T-helper 2 cell treated with Interferon-gamma antibody and Interleukin-4, amounts not matched to agents 5 μg/mL and 100 μg/mL, for 36 hours (primary cell): ENCODE measurements at regions not wholly inside any gene's neighbourhood (a gene's known extent, or its start where the extent isn't known, plus 50 kb on each side); places are given as distances from the start of the nearest gene placed in this dataset.
"Not testable (repeated sequence)": the region's sequence is repeated elsewhere in the genome, so short reads cannot be mapped to it uniquely, and the experiment has no call there.

Experiments
- DNase-seq: peaks from one replicate; pipeline ENCODE4 v3.0.0; 2021; ENCODE audit warnings: low spot score
- H3K27ac Mint-ChIP-seq: one replicate; pipeline ENCODE4 v1.8.0; 2021; ENCODE audit warnings: mild to moderate bottlenecking, mixed read lengths
- H3K27me3 Mint-ChIP-seq: one replicate; pipeline ENCODE4 v1.8.0; 2021; ENCODE audit warnings: low read depth, mixed read lengths
- H3K36me3 Mint-ChIP-seq: one replicate; pipeline ENCODE4 v1.8.0; 2021; ENCODE audit warnings: low read depth, mixed read lengths
- H3K4me1 Mint-ChIP-seq: one replicate; pipeline ENCODE4 v1.8.0; 2021; ENCODE audit warnings: low read depth, mixed read lengths
- H3K4me3 Mint-ChIP-seq: one replicate; pipeline ENCODE4 v1.8.0; 2022; ENCODE audit warnings: mild to moderate bottlenecking, moderate library complexity, mixed read lengths
- H3K9me3 Mint-ChIP-seq: one replicate; pipeline ENCODE4 v1.8.0; 2021; ENCODE audit warnings: mixed read lengths

DNA sequence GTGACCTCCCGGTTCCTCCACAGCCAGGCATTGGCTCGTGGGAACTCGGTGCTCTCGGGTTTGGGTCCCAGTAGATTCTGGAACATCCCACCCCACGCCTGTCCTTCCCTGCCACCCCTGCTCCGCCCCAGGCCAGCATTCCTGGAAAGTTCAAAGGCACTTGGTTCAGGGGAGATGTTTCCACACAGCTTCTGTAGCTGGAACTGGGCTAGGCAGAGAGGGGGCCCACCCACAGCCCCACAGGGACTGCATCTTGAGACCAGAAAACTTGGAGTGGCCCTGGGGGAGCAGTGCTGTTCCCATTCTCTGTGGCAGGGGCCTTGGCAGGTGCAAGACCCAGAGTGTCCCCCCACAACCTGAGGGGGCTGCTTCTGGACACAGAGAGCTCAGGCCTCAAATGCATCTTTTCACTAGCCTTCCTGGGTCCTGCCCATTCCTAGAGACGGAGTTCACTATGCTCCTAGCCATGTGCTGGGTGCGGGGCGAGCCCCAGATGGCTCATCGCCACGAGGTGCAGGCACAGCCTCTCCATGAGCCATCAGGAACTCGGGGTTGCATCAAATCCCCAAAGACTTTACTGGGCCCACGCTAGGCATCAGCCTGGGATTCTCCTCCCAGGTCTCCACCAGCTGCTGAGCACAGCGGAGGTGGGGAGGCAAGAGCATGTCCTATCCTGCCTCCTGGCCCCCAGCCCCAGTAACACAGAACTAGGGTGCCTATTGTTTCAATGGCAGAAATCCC is 68.7 kb downstream of the ZFP36L2 start:
- Mint-ChIP-seq H3K27ac (peak overlapping the region; percentile 99), H3K9me3 (no peaks in the 10 kb centered on the region), H3K4me1 (peaks cover 44% of the 10 kb centered on the region), H3K27me3 (no peaks in the 10 kb centered on the region), H3K36me3 (no peaks in the 10 kb centered on the region), H3K4me3 (peak overlapping the region; percentile 79)
- DNase-seq: no peak

DNA sequence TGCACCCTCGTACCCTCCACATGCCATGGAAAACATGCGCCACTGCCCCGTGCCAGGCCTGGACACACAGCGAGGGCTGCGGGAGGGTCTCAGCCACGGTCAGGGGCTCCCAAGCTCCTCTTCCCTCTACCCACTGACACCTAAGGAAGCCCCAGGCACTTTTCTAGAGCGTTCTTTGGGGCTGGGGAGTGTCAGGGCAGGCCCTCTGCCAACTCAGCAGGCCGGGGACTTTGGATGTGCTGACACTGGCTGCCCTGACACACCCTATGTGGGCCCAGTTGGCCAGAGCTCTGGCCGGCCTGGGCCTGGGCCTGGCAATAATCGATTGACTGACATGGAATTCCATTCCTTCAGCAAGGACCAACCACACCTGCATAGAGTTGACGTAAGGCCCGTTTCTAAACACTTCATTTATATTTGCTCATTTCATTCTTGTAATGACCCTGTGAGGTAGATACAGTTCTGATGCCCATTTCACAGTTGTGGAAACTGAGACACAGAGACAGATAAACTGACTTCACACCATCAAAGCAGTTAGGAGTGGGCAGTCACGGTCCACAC is 70.5 kb downstream of the ZFP36L2 start:
- H3K27me3 Mint-ChIP-seq: no peaks in the 10 kb centered on the region
- H3K27ac Mint-ChIP-seq: peak overlapping the region; percentile 23
- H3K36me3 Mint-ChIP-seq: no peaks in the 10 kb centered on the region
- no peaks in the 10 kb centered on the region for H3K9me3 Mint-ChIP-seq
- no peak for DNase-seq
- peaks cover 44% of the 10 kb centered on the region for H3K4me1 Mint-ChIP-seq
- no peak overlapping the region for H3K4me3 Mint-ChIP-seq

DNA sequence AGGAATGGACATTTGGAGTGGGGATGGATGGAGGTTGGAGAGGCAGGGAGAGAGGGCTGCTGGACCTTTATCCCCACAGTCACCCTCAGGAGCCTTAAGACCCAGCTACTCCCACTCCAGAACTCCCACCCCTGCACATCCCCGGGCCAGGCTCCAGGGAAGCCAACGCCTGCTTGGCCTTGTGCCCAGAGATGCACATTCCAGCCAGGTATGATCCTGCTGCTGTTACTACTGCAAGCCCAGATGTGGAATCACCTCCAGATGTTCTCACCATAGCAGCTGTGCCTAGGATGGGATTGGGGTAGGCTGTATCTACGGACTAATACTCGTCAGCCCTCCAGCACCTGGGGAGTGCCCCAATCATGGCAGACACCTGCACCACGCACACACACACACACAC is 71.7 kb downstream of the ZFP36L2 start:
- Mint-ChIP-seq H3K27ac (peak overlapping the region; percentile 62), H3K9me3 (no peaks in the 10 kb centered on the region), H3K4me1 (peaks cover 44% of the 10 kb centered on the region), H3K4me3 (no peak overlapping the region), H3K36me3 (no peaks in the 10 kb centered on the region), H3K27me3 (no peaks in the 10 kb centered on the region)
- DNase-seq: no peak

DNA sequence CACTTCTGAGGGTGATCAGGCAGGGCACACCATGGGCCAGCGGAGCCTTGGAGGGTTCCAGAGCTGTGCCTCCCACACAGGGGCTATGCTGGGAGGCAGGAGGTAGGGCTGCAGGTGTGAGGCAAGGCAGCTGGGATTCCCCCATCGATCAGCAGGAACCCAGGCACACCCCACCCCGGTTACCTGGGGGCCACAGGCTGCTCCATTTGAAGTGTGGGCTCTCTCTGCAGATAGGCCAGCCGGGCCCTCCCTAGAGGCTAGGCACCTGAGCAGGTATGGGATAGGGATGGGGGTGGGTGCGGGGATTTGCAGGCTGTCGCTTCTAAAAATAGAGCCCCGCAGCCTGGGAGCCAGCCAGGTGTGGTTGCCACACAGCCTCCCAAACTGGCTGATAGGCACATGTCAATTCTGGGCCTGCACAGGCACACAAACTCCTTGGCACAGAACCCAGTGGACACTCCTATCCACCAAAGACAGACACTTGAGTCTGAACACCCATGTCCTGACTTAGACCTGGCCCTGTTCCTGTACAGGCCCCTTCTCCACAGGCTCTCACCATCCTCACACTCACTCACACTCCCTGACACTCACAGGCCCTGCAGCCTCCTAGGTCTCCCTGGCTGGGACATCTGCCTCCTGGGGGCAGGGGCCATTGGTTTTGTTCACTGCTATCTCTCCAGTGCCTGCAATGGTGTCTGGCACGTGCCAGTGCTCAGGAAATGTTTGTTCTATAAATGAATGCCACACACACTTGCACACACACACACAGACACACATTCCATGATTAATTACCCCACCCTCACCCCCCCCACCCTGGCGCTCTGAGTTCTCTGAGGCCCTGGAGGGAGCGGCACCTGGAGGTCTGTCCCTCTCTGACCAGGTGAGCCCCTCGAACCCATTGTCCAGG is 73.4 kb downstream of the ZFP36L2 start:
- no peak overlapping the region for H3K27ac Mint-ChIP-seq
- no peaks in the 10 kb centered on the region for H3K27me3 Mint-ChIP-seq
- peaks cover 39% of the 10 kb centered on the region for H3K4me1 Mint-ChIP-seq
- H3K9me3 Mint-ChIP-seq: no peaks in the 10 kb centered on the region
- DNase-seq: no peak
- H3K4me3 Mint-ChIP-seq: no peak overlapping the region
- H3K36me3 Mint-ChIP-seq: peaks cover 2% of the 10 kb centered on the region

DNA sequence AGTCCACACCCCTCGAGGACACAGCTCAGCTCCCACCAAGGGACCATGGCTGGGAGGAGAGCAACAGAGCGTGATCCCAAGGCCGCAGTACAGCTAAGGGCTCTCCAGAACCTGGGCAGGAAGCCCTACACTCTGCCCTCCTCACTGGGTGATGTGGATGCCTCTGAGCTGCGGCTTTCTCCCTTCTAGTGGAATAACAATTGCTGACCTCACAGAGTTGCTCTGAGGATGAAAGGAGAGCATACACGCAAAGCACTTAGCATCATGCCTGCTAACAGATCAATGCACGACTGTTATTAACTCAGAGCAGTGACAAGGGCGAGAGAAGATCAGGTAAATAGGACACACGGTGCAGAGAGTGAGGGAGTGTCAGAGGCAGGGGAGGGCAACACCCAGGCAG is 74.2 kb downstream of the ZFP36L2 start:
- Mint-ChIP-seq H3K9me3 (no peaks in the 10 kb centered on the region), H3K36me3 (peaks cover 2% of the 10 kb centered on the region), H3K4me3 (no peak overlapping the region), H3K4me1 (peaks cover 40% of the 10 kb centered on the region), H3K27me3 (no peaks in the 10 kb centered on the region), H3K27ac (no peak overlapping the region)
- DNase-seq: no peak

DNA sequence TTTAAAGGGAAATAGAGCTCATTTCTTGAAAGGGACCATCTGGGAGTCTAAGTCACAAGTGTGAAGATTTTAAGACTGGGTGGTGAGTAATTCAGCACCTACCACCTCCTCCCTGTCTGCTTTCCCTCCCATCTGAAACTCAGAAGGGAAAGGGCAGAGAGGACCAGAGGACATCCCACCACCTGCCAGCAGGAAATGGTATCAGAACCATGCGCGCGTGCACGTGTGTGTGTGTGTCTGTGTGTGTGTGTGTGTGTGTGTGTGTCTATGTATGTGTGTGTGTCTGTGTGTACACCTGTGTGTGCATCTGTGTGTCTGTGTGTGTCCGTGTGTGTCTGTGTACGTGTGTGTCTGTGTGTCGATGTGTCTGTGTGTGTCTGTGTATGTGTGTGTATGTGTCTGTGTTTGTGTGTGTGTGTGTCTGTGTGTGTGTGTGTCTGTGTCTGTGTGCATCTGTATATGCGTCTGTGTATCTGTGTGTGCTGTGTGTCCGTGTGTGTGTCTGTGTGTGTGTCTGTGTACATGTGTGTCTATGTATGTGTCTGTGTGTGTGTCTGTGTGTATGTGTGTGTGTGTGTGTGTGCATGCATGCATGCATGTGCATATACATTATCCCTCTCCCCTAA is 76.8 kb downstream of the ZFP36L2 start:
- Mint-ChIP-seq H3K4me3 (peak overlapping the region; percentile 51), H3K9me3 (no peaks in the 10 kb centered on the region), H3K4me1 (peaks cover 35% of the 10 kb centered on the region), H3K27ac (peak overlapping the region; percentile 83), H3K27me3 (no peaks in the 10 kb centered on the region), H3K36me3 (peaks cover 2% of the 10 kb centered on the region)
- peak; percentile 68 for DNase-seq

DNA sequence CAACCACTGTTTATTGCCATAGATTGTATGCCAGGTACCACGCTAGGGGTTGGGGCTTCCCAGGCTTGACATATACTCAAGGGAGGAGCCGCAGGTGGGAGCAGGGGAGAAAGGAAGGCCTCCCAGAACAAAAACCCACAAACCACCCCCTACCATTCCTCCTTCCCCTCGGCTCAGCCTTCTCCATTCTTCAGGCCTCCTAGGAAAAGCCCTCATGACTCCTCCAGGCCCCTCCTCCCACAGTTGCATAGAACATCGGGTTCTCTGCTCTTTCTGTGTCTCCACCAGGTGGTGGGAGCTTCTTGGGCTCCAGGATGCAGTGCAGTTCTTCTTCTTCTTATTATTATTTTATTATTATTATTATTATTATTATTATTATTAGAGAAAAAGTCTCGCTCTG is 80.3 kb downstream of the ZFP36L2 start:
- no peak overlapping the region for H3K4me3 Mint-ChIP-seq
- no peak overlapping the region for H3K27ac Mint-ChIP-seq
- DNase-seq: no peak
- H3K27me3 Mint-ChIP-seq: no peaks in the 10 kb centered on the region
- peaks cover 36% of the 10 kb centered on the region for H3K4me1 Mint-ChIP-seq
- H3K36me3 Mint-ChIP-seq: peaks cover 11% of the 10 kb centered on the region
- H3K9me3 Mint-ChIP-seq: no peaks in the 10 kb centered on the region

DNA sequence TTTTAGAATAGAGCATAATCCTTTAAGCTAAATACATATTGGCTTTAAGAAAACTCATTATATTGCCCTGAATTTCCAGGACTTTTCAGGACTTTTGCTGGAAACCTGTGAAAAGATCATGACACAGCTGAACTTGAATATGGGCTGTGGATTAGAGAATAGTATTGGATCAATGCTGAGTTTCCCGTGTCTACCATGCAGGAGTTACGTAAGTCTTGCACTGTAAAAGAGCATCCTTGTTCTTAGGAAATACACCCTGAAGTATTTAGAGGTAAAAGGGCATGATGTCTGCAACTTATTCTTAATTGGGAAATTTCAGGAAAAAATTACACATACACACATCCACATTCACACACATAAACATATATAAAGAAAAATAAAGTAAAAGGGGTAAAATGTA is 82.1 kb downstream of the ZFP36L2 start:
- no peak for DNase-seq
- H3K36me3 Mint-ChIP-seq: peaks cover 16% of the 10 kb centered on the region

DNA sequence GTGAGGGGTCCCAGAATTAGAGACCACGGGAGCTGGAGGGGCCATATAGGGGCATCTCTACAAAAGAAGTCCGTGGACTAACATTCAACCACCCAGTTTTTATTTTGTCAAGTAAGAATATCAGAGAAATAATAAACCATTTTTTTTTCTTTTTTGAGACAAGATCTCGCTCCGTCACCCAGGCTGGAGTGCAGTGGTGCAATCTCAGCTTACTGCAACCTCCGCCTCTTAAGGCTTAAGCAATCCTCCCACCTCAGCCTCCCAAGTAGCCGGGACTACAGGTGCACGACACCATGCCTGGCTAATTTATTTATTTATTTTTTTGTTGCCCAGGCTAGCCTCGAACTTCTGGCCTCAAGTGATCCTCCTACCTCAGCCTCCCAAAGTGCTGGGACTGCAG is 82.7 kb downstream of the ZFP36L2 start:
- H3K4me1 Mint-ChIP-seq: peaks cover 34% of the 10 kb centered on the region
- no peaks in the 10 kb centered on the region for H3K27me3 Mint-ChIP-seq
- H3K4me3 Mint-ChIP-seq: no peak overlapping the region
- H3K36me3 Mint-ChIP-seq: peaks cover 16% of the 10 kb centered on the region
- H3K9me3 Mint-ChIP-seq: no peaks in the 10 kb centered on the region
- no peak overlapping the region for H3K27ac Mint-ChIP-seq
- no peak for DNase-seq

More for the DNA sequence above, 82.1 kb downstream of the ZFP36L2 start:
- no peaks in the 10 kb centered on the region for H3K9me3 Mint-ChIP-seq
- no peak overlapping the region for H3K27ac Mint-ChIP-seq
- H3K4me3 Mint-ChIP-seq: no peak overlapping the region
- H3K27me3 Mint-ChIP-seq: no peaks in the 10 kb centered on the region
- H3K4me1 Mint-ChIP-seq: peaks cover 37% of the 10 kb centered on the region

DNA sequence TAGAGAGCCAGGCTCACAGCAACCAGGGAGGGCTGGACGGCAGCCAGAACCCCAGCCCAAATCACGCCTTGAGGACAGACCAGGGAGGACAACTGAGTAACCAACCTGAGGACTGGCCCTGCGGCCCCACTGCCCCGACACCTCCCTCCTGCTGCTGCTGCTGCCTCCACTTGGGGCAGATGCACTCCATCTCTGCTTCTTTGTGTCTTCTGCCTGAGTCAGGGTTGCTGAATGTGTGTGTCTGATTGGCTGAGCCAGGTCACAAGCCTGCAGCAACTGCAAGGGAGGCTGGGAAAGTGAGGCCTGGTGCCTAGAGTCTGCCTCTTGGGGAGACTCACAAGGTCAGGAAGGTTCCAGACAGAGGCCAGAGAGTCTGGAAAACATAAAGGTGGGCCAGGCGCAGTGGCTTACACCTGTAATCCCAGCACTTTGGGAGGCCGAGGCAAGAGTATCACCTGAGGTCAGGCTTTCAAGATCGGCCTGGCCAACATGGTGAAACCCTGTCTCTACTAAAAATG is 83.4 kb downstream of the ZFP36L2 start:
- H3K4me3 Mint-ChIP-seq: peak overlapping the region; percentile 80

DNA sequence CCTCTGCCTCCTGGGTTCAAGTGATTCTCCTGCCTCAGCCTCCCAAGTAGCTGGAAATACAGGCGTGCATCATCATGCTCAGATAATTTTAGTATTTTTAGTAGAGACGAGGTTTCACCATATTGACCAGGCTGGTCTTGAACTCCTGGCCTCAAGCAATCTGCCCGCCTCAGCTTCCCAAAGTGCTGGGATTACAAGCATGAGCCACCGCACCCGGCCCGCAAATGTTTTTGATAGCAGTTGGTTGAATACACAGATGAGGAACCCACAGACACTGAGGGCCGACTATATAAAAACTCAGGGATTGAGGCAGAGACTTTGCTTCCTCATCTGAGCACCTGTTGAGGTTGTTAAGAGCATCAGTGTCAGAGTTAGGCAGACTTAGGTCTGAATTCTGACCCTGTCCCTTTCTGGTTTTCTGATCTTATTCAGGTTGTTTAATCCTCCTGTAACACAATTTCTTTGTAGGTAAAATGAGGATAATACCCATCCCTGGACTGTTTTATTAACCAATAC is 84.7 kb downstream of the ZFP36L2 start:
- H3K9me3 Mint-ChIP-seq, DNase-seq, H3K27me3 Mint-ChIP-seq: not testable (repeated sequence)
- Mint-ChIP-seq H3K4me3 (peak overlapping the region; percentile 64), H3K36me3 (peaks cover 19% of the 10 kb centered on the region), H3K4me1 (peaks cover 50% of the 10 kb centered on the region), H3K27ac (peak overlapping the region; percentile 63)

More for the DNA sequence above, 83.4 kb downstream of the ZFP36L2 start:
- peaks cover 16% of the 10 kb centered on the region for H3K36me3 Mint-ChIP-seq
- no peaks in the 10 kb centered on the region for H3K27me3 Mint-ChIP-seq
- H3K27ac Mint-ChIP-seq: peak overlapping the region; percentile 82
- peaks cover 41% of the 10 kb centered on the region for H3K4me1 Mint-ChIP-seq
- H3K9me3 Mint-ChIP-seq: no peaks in the 10 kb centered on the region
- peak; percentile 46 for DNase-seq

DNA sequence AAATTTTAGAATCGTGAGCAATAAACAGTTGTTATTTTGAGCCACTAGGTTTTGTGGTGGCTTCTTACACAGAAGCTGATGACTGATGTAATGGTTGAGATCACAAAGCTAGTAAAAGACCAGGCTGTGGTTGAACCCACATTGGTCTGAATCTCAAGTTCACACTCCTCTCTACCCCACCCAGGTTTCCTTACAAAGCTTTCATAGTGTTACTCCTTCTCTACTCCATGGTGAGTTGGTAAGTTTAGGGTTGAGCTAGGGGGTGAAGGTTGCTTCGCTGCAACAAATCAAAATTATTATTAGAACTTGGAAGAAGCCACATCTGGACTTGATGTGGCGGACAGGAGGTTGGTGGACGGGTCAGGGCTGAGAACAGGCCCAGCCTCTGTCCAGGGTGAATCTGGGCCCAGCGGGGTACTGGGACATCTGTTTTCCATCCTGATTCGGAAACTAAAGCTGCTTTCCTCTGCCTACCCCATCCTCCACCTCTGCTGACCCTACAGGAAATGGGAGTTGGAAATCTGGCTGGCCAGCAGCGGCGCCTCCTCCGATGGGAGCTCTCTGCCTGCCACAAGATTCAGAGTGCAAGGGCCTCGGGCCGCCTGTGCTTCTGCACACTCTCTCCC is 86.3 kb downstream of the ZFP36L2 start:
- Mint-ChIP-seq H3K4me3 (peak overlapping the region; percentile 64), H3K4me1 (peaks cover 58% of the 10 kb centered on the region), H3K36me3 (peaks cover 19% of the 10 kb centered on the region), H3K9me3 (no peaks in the 10 kb centered on the region), H3K27ac (peak overlapping the region; percentile 89), H3K27me3 (no peaks in the 10 kb centered on the region)
- DNase-seq: peak; percentile 51

DNA sequence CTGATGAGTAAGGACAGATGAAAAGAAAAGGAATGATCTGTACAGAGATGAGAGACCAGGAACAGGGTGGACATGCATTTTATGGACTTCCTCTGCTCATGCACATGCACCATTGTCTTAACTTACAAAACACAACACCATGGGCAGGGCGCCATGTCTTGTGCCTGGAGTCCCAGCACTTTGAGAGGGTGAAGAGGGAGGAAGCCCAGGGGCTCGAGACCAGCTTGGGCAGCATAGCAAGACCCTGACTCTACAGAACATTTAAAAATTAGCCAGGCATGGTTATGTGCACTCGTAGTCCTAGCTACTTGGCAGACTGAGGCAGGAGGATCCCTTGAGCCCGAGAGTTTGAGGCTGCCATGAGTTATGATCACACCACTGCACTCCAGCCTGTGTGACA is 86.9 kb downstream of the ZFP36L2 start:
- H3K27ac Mint-ChIP-seq: peak overlapping the region; percentile 89
- no peaks in the 10 kb centered on the region for H3K27me3 Mint-ChIP-seq
- no peak for DNase-seq
- H3K4me1 Mint-ChIP-seq: peaks cover 62% of the 10 kb centered on the region
- no peaks in the 10 kb centered on the region for H3K9me3 Mint-ChIP-seq
- peaks cover 19% of the 10 kb centered on the region for H3K36me3 Mint-ChIP-seq
- peak overlapping the region; percentile 64 for H3K4me3 Mint-ChIP-seq
